B cell (primary cell): ENCODE measurements at regions not wholly inside any gene's neighbourhood (a gene's known extent, or its start where the extent isn't known, plus 50 kb on each side); places are given as distances from the start of the nearest gene placed in this dataset.

ENCODE experiments used
- ATAC-seq: fragments of 200-7000 bp; cut with Tn5 transposase; one replicate; pipeline ENCODE4 v1.10.0; 2021; ENCODE audit warnings: low read depth, mild to moderate bottlenecking, moderate number of reproducible peaks, moderate library complexity
- CTCF ChIA-PET: fragments of 350-600 bp; sonication (Branson Sonifier 250); formaldehyde crosslinking; loops from one replicate; lab custom pipeline; 2021; ENCODE audit warnings: antibody characterized with exemption, inconsistent platforms; lab: Charles Lee
- POLR2A ChIA-PET: fragments of 350-600 bp; sonication (Branson Sonifier 250); formaldehyde crosslinking; loops from one replicate; lab custom pipeline; 2021; ENCODE audit warnings: antibody characterized with exemption; lab: Charles Lee
- DNase-seq: peaks from one replicate; pipeline ENCODE4 v3.0.0; 2013
- H2AFZ ChIP-seq: 2 replicates; pipeline ENCODE4 v1.6.1; 2012; ENCODE audit warnings: mild to moderate bottlenecking, low read depth, low read length; ENCODE audit not compliant: insufficient read depth, poor library complexity, severe bottlenecking
- H3K27ac ChIP-seq, 2 donors: 1 replicate in 1 of 2; 2 replicates in 1 of 2; pipeline ENCODE4 v1.5.1; 2012 to 2013; ENCODE audit warnings: low read length in 2 of 2, mild to moderate bottlenecking in 2 of 2, moderate library complexity in 1 of 2
- H3K27me3 ChIP-seq, 4 experiments: fragments of 200-600 bp in 1 of 4; sonication (generic) in 1 of 4; replicated peaks in 1 of 4; 1 replicate in 2 of 4; 2 replicates in 2 of 4; pipeline versions ENCODE4 v1.6.1 to v1.7.0; 2013 to 2016; ENCODE audit warnings: low read length in 3 of 4, mild to moderate bottlenecking in 2 of 4, mixed read lengths in 1 of 4, moderate library complexity in 1 of 4; ENCODE audit not compliant: insufficient read depth in 4 of 4, control insufficient read depth in 3 of 4; ENCODE audit errors: control extremely low read depth in 1 of 4
- H3K36me3 ChIP-seq, 2 experiments: replicated peaks in 1 of 2; 1 replicate in 1 of 2; 2 replicates in 1 of 2; pipeline versions ENCODE4 v1.6.1 to v1.7.1; 2013; ENCODE audit warnings: low read length in 1 of 2; ENCODE audit not compliant: insufficient read depth in 2 of 2, control insufficient read depth in 1 of 2; ENCODE audit errors: control extremely low read depth in 1 of 2, extremely low read depth in 1 of 2
- H3K4me1 ChIP-seq, 2 donors: fragments of 200-600 bp in 1 of 2; sonication (generic) in 1 of 2; 1 replicate in 1 of 2; 2 replicates in 1 of 2; pipeline versions ENCODE4 v1.5.1 to v1.6.1; 2013 to 2017; ENCODE audit warnings: low read length in 2 of 2; ENCODE audit not compliant: control insufficient read depth in 2 of 2, insufficient read depth in 2 of 2
- H3K4me2 ChIP-seq: replicated peaks from 2 replicates; pipeline ENCODE3; 2012; ENCODE audit warnings: mild to moderate bottlenecking, low read depth, low read length; ENCODE audit not compliant: poor library complexity, severe bottlenecking
- H3K4me3 ChIP-seq, 5 experiments: fragments of 200-600 bp in 1 of 5; sonication (generic) in 1 of 5; 1 replicate in 3 of 5; 2 replicates in 2 of 5; pipeline versions ENCODE4 v1.5.1 to v1.7.0; 2011 to 2016; ENCODE audit warnings: low read length in 4 of 5, mild to moderate bottlenecking in 4 of 5, low read depth in 2 of 5, control low read depth in 1 of 5, moderate library complexity in 1 of 5; ENCODE audit not compliant: insufficient read depth in 1 of 5; ENCODE audit errors: control extremely low read depth in 1 of 5, extremely low read depth in 1 of 5
- H3K79me2 ChIP-seq: fragments of 200-600 bp; sonication (generic); one replicate; pipeline ENCODE4 v1.6.0; 2016; ENCODE audit warnings: low read length; ENCODE audit not compliant: control insufficient read depth, insufficient read depth
- H3K9ac ChIP-seq: fragments of 200-600 bp; sonication (generic); 2 replicates; pipeline ENCODE4 v1.6.1; 2017; ENCODE audit warnings: mild to moderate bottlenecking, low read length, moderate library complexity
- H3K9me3 ChIP-seq, 3 donors: one replicate each; pipeline versions ENCODE4 v1.6.1 to v1.7.1; 2013; ENCODE audit warnings: low read length in 2 of 3; ENCODE audit not compliant: control insufficient read depth in 2 of 3, insufficient read depth in 1 of 3; ENCODE audit errors: control extremely low read depth in 1 of 3
- H4K20me1 ChIP-seq: 2 replicates; pipeline ENCODE4 v1.6.0; 2012; ENCODE audit warnings: mild to moderate bottlenecking, low read length; ENCODE audit not compliant: insufficient read depth, control insufficient read depth, poor library complexity, severe bottlenecking
- H3K27ac Mint-ChIP-seq: one replicate; pipeline ENCODE4 v1.8.0; 2021; ENCODE audit warnings: mixed read lengths
- H3K27me3 Mint-ChIP-seq: one replicate; pipeline ENCODE4 v1.8.0; 2021; ENCODE audit warnings: mixed read lengths
- H3K4me1 Mint-ChIP-seq: one replicate; pipeline ENCODE4 v1.8.0; 2021; ENCODE audit warnings: mixed read lengths
- H3K4me3 Mint-ChIP-seq: one replicate; pipeline ENCODE4 v1.8.0; 2021; ENCODE audit warnings: mixed read lengths
- H3K9me3 Mint-ChIP-seq: one replicate; pipeline ENCODE4 v1.8.0; 2022; ENCODE audit warnings: mixed read lengths; ENCODE audit not compliant: insufficient read depth
- CTCF ChIP-seq: fragments of 200-600 bp; IDR thresholded peaks from one replicate; pipeline ENCODE4 v1.8.0; 2022; ENCODE audit warnings: antibody characterized with exemption, mild to moderate bottlenecking
- EZH2 ChIP-seq: IDR thresholded peaks from 2 replicates; pipeline ENCODE4 v1.6.1; 2012; ENCODE audit warnings: borderline replicate concordance, low read depth, mild to moderate bottlenecking, moderate library complexity, low read length; ENCODE audit not compliant: insufficient read depth, poor library complexity, severe bottlenecking
- WGBS: methylation state at CpG from one replicate; pipeline ENCODE4 v1.1.5; 2013; ENCODE audit warnings: missing lambda C conversion rate; ENCODE audit not compliant: insufficient coverage; 5-methylcytosine and 5-hydroxymethylcytosine counted together
- intact Hi-C: fragments of 100-400 bp; cut with micrococcal nuclease; formaldehyde crosslinking; loops from one replicate; pipeline ENCODE4 v1.10.0; 2022

- H3K27me3 ChIP-seq = no peaks in the 10 kb centered on the region
- Mint-ChIP-seq H3K4me1 (no peaks in the 10 kb centered on the region), H3K27me3 (peaks cover 10% of the 10 kb centered on the region), H3K9me3 (no peaks in the 10 kb centered on the region), H3K4me3 (no peak overlapping the region), H3K27ac (no peak overlapping the region)
- H3K4me2 ChIP-seq = no peak overlapping the region
- DNase-seq (no peak), ATAC-seq (no peak)
- no peaks in the 10 kb centered on the region for H3K36me3 ChIP-seq
- H3K79me2 ChIP-seq = no peaks in the 10 kb centered on the region
- H3K9ac ChIP-seq = no peak overlapping the region
- no peaks in the 10 kb centered on the region for H3K9me3 ChIP-seq
- H3K27ac ChIP-seq = no peak overlapping the region
- H2AFZ ChIP-seq = peak overlapping the region; percentile 61
- no peaks in the 10 kb centered on the region for H3K4me1 ChIP-seq
- no peak for TF ChIP-seq CTCF
- no peak for TF ChIP-seq EZH2
- H3K4me3 ChIP-seq = no peak overlapping the region
- ChIA-PET POLR2A (no interaction called here), CTCF (interaction anchor here (1.2 to 2.1 kb wide), 4 partner anchors 45 to 1089 kb away, joined by 3 to 7 read pairs (median 6); no protein-coding TSS in a partner anchor)
- WGBS = 93% methylated on average over 3 of the region's 6 CpGs
- H4K20me1 ChIP-seq = no peaks in the 10 kb centered on the region
- intact Hi-C loops = no loop called here
These were observed 112.0 kb upstream of the MCTP2 start for GRCh38 chr15:94119298-94119811.

DNA sequence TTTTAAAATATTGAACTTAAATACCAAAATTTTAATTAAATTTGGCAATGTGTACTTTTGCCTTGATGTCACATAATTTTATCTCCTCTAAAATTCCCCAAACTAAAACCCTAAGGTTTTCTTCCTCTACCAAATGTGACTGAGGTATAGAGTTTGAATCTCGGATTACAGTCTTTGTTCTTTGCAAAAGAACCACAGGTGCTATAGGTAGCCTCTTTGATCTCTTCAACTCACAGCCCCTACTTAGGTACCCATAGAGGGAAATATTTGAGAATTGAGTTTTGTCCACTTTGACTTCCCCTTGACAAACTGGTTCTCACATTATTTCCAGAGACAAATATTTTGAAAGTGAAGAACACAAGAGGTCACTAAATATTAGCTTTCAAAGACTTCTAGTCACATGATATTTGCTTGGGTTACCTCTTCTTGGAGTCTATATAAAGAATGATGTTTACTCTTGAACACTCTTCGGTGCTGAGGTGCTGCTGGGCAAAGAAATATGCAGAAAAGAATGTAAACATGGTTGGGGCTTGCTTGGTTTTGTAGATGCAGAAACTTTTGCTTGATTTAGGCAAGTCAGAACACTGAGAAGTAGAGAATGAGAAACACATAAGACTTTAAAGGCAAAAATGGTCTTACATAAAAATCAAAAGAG lies 120.8 kb upstream of the MCTP2 start:
- Histone ChIP-seq H2AFZ (no peak overlapping the region), H3K4me2 (no peak overlapping the region), H3K79me2 (no peaks in the 10 kb centered on the region), H3K9me3 (no peaks in the 10 kb centered on the region), H3K9ac (no peak overlapping the region), H3K36me3 (no peaks in the 10 kb centered on the region), H4K20me1 (no peaks in the 10 kb centered on the region), H3K4me1 (no peaks in the 10 kb centered on the region), H3K27me3 (peaks cover 0 to 3% (median 0%) of the 10 kb centered on the region in 4 experiments), H3K27ac (no peak overlapping the region), H3K4me3 (no peak overlapping the region)
- ATAC-seq (no peak), DNase-seq (no peak)
- POLR2A ChIA-PET = no interaction called here
- H3K27ac Mint-ChIP-seq = no peak overlapping the region
- H3K9me3 Mint-ChIP-seq = no peaks in the 10 kb centered on the region
- no CpG with 5 or more reads among the region's 2 CpGs for WGBS
- peaks cover 42% of the 10 kb centered on the region for H3K27me3 Mint-ChIP-seq
- TF ChIP-seq CTCF = no peak
- TF ChIP-seq EZH2 = no peak
- no peak overlapping the region for H3K4me3 Mint-ChIP-seq
- no peaks in the 10 kb centered on the region for H3K4me1 Mint-ChIP-seq
- intact Hi-C loops = no loop called here
- CTCF ChIA-PET = interaction anchor here (1.4 kb wide), 1 partner anchor 10 kb away, joined by 4 read pairs; no protein-coding TSS in a partner anchor
